Esophagus muscularis mucosa (tissue), 3 donors: ENCODE measurements at regions not wholly inside any gene's neighbourhood (a gene's known extent, or its start where the extent isn't known, plus 50 kb on each side); places are given as distances from the start of the nearest gene placed in this dataset.

Source experiments
- CTCF ChIP-seq, 3 experiments: fragments of 200-600 bp in 2 of 3; fragments of 450-650 bp in 1 of 3; sonication (generic) in 2 of 3; IDR thresholded peaks; one replicate each; pipeline ENCODE4 v1.5.1; 2017 to 2019; ENCODE audit warnings: antibody characterized with exemption in 3 of 3, mild to moderate bottlenecking in 2 of 3, moderate library complexity in 1 of 3
- EP300 ChIP-seq: sonication (generic); formaldehyde crosslinking; IDR thresholded peaks from one replicate; pipeline ENCODE4 v1.6.1; 2017; ENCODE audit warnings: antibody characterized with exemption

- TF ChIP-seq EP300 (no peak), CTCF (IDR thresholded peaks at IDR 0.05) (no peak)
Measured at GRCh38 chr16:10250137-10250828, 68.1 kb upstream of the GRIN2A start.
